GM13977 (cell line): ENCODE measurements at regions not wholly inside any gene's neighbourhood (a gene's known extent, or its start where the extent isn't known, plus 50 kb on each side); places are given as distances from the start of the nearest gene placed in this dataset.

Experiments used
- DNase-seq: peaks from one replicate; pipeline ENCODE4 v3.0.0; 2012; ENCODE audit warnings: low spot score
- in situ Hi-C: fragments of 300-500 bp; cut with MboI; formaldehyde crosslinking; loops from one replicate; pipeline ENCODE4 v1.12.0; 2022; ENCODE audit warnings: low sequenced_read_pairs, low pct_unique_long_range_greater_than_20kb, mixed read lengths, inconsistent platforms; ENCODE audit not compliant: unreplicated experiment
- TF ChIP-seq, protein P1 (sequence below): IDR thresholded peaks from 2 replicates; pipeline ENCODE4 v1.5.1; 2012; ENCODE audit warnings: mild to moderate bottlenecking, control low read depth; ENCODE audit not compliant: insufficient read depth; ENCODE audit errors: extremely low read depth, missing control alignments

GRCh38 chr2:125979886-125980285, 676.1 kb upstream of the GYPC start:
- in situ Hi-C loops, result no loop called here
- no peak for DNase-seq
- TF ChIP-seq, protein P1, sequence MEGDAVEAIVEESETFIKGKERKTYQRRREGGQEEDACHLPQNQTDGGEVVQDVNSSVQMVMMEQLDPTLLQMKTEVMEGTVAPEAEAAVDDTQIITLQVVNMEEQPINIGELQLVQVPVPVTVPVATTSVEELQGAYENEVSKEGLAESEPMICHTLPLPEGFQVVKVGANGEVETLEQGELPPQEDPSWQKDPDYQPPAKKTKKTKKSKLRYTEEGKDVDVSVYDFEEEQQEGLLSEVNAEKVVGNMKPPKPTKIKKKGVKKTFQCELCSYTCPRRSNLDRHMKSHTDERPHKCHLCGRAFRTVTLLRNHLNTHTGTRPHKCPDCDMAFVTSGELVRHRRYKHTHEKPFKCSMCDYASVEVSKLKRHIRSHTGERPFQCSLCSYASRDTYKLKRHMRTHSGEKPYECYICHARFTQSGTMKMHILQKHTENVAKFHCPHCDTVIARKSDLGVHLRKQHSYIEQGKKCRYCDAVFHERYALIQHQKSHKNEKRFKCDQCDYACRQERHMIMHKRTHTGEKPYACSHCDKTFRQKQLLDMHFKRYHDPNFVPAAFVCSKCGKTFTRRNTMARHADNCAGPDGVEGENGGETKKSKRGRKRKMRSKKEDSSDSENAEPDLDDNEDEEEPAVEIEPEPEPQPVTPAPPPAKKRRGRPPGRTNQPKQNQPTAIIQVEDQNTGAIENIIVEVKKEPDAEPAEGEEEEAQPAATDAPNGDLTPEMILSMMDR, result no peak

DNA sequence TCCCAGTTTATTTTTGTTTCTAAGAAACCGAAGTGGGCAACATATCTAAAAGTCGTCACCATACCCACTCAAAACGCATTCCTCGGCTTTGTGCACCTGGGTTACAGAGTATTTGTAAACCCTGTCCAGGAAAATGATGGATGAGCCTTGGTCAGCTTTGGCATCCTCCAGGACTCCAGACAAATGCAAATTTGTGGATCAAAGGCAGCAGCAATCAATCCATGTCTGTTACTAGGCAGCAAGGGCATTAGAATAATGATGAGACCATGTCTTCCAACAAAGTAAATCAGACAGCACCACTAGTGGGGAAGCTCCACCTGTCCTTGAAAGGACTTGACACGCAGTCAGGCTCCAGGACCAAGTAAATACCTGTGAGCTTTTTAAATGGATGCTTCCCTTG, 672.6 kb upstream of the GYPC start:
- in situ Hi-C loops, result no loop called here
- no peak for DNase-seq
- TF ChIP-seq, protein P1, result no peak

DNA sequence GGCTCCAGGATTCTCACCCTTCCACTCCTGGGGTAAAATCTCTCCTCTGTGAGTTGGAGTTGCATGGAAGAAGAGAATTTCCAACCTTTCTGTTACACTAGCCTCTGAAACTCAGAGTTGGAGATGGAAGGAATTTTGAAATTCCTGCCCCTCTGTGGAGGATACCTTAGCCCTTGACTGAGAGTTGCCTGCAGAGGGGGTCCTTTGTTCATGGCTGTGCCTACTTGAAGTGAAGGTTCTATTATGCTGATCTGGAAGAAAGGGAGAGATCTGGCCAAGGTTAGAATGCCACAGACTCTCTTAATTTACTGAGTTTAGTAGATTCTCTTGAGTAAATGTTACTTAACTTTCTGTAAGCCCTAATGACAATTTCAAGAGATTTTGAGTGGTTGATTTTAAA, 626.6 kb upstream of the GYPC start:
- TF ChIP-seq, protein P1, result no peak
- DNase-seq, result no peak
- in situ Hi-C loops, result no loop called here

DNA sequence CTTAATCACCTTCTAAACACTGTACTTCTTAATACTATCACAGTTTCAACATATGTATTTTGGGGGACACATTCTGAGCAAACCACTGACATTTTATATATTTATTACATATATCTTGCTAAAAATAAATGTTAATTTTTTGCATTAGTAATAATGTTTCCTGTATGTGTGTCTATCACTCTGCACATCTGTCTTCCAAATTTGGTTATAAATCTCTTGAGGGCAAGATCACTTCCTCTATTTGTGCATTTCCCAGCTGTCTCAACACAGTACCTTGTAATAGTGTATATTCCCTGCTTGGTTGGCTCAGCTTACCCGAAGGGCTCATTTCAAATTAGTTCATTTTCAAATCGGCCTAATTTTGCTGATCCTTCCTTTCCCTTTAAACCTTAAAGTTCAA, 617.1 kb upstream of the GYPC start:
- TF ChIP-seq, protein P1, result no peak
- in situ Hi-C loops, result no loop called here
- no peak for DNase-seq

GRCh38 chr2:126041391-126042047, 614.4 kb upstream of the GYPC start:
- TF ChIP-seq, protein P1, result no peak
- in situ Hi-C loops, result no loop called here
- DNase-seq, result no peak

DNA sequence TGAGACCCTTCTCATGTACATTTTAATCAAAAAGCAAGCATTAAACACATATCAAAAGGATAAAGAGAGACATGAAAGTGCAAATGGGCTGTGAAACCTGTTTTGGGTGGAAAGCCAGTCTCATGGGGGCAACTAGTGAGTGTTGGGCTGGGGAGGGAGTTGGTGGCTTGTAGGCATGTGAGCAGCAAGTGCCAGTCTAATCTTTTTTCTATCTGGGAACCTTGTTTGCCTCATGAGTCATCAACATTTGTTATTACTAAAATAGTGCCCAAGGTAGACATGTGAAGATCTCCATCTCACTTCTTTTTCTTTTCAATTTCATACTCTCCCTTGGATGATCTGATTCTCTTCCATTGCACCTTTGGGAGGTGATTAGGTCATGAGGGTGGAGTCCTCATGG, 613.9 kb upstream of the GYPC start:
- TF ChIP-seq, protein P1, result no peak
- in situ Hi-C loops, result no loop called here
- DNase-seq, result no peak
